ENCODE measurements at regions not wholly inside any gene's neighbourhood (a gene's known extent, or its start where the extent isn't known, plus 50 kb on each side); places are given as distances from the start of the nearest gene placed in this dataset.

DNA sequence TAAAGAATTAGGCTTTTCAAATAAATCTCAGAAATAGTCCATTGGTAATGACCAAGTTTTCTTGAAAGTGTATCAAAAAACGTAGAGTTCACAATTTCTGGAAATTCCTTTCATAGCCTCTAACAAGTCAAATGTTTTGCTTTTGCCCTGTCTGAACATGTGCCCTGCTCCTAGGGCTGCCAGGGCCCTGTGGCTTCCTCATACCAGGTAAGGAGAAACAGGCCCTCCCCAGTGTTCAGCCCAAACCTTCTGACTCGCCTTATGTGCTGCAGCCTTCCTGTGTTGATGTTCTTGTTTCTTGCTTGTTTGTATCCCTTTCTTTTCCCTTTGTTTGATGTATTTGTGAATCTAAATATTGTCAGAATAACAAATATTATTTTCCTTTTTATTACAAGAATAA, 146.1 kb upstream of the PACRGL start:
- no peak overlapping the region for H4K91ac ChIP-seq (ENCODE audit: insufficient read length, low read depth, low read length)
- no peak overlapping the region for H2AFZ ChIP-seq (ENCODE audit: low read length)
- H3K23ac ChIP-seq (ENCODE audit: insufficient read length, low read depth, low read length): no peak overlapping the region
- H2BK12ac ChIP-seq (ENCODE audit: insufficient read length, low read depth, low read length): no peak overlapping the region
- H3K4me3 Mint-ChIP-seq: no peak overlapping the region
- WGBS (ENCODE audit: extremely low coverage, insufficient read length, low lambda C conversion rate): no CpG with 5 or more reads among the region's 2 CpGs
- H2BK5ac ChIP-seq (ENCODE audit: insufficient read length, low read length): no peak overlapping the region
- H3K36me3 Mint-ChIP-seq (ENCODE audit: insufficient read depth in 1 of 3, low read depth in 3 of 3): no peaks in the 10 kb centered on the region
- no peak for DNase-seq
- H2BK15ac ChIP-seq (ENCODE audit: low read depth, low read length): no peak overlapping the region
- no peak overlapping the region for H2BK120ac ChIP-seq (ENCODE audit: low read depth, low read length, poor library complexity, severe bottlenecking)
- no peak overlapping the region for H4K5ac ChIP-seq (ENCODE audit: insufficient read length, low read depth, low read length)
- H3K4me2 ChIP-seq (ENCODE audit: insufficient read depth, insufficient read length, low read length): no peak overlapping the region
- no peaks in the 10 kb centered on the region for H3K27me3 ChIP-seq (ENCODE audit: insufficient read depth, low read length)
- no peaks in the 10 kb centered on the region for H3K27me3 Mint-ChIP-seq (ENCODE audit: low read depth)
- no peaks in the 10 kb centered on the region for H3K23me2 ChIP-seq (ENCODE audit: insufficient read length, low read depth, low read length, poor library complexity, severe bottlenecking)
- H3K4me1 Mint-ChIP-seq: peaks cover 16 to 18% of the 10 kb centered on the region in 2 experiments
- H3K9me3 ChIP-seq (ENCODE audit: control insufficient read depth, low read depth, low read length): no peaks in the 10 kb centered on the region
- no peaks in the 10 kb centered on the region for H3K79me1 ChIP-seq (ENCODE audit: insufficient read depth, low read depth, low read length, poor library complexity, severe bottlenecking)
- TF ChIP-seq, protein P1, sequence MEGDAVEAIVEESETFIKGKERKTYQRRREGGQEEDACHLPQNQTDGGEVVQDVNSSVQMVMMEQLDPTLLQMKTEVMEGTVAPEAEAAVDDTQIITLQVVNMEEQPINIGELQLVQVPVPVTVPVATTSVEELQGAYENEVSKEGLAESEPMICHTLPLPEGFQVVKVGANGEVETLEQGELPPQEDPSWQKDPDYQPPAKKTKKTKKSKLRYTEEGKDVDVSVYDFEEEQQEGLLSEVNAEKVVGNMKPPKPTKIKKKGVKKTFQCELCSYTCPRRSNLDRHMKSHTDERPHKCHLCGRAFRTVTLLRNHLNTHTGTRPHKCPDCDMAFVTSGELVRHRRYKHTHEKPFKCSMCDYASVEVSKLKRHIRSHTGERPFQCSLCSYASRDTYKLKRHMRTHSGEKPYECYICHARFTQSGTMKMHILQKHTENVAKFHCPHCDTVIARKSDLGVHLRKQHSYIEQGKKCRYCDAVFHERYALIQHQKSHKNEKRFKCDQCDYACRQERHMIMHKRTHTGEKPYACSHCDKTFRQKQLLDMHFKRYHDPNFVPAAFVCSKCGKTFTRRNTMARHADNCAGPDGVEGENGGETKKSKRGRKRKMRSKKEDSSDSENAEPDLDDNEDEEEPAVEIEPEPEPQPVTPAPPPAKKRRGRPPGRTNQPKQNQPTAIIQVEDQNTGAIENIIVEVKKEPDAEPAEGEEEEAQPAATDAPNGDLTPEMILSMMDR (conservative IDR thresholded peaks at IDR 0.05): no peak
- no peaks in the 10 kb centered on the region for H3K4me1 ChIP-seq (ENCODE audit: insufficient read depth, low read length)
- no peak overlapping the region for H4K8ac ChIP-seq (replicated peaks; ENCODE audit: insufficient read length, low read depth, low read length)
- no peak overlapping the region for H2BK20ac ChIP-seq (ENCODE audit: low read depth, low read length, poor library complexity, severe bottlenecking)
- H3K79me2 ChIP-seq (ENCODE audit: insufficient read depth, low read length): no peaks in the 10 kb centered on the region
- H3T11ph ChIP-seq (ENCODE audit: low read length): no peak overlapping the region
- H3K14ac ChIP-seq (ENCODE audit: insufficient read depth, low read length): no peak overlapping the region
- H3K18ac ChIP-seq (ENCODE audit: insufficient read length, low read depth, low read length): no peak overlapping the region
- no peak overlapping the region for H3K9ac ChIP-seq (ENCODE audit: extremely low read depth, insufficient read length, low read length)
- no peak overlapping the region for H3K56ac ChIP-seq (ENCODE audit: insufficient read length, low read depth, low read length)
- H4K20me1 ChIP-seq (ENCODE audit: control insufficient read depth, insufficient read depth, insufficient read length): no peaks in the 10 kb centered on the region
- H3K4ac ChIP-seq (ENCODE audit: low read depth, low read length): no peak overlapping the region
- no peak overlapping the region for H3K27ac ChIP-seq (ENCODE audit: insufficient read length, low read depth, low read length)
- H3K9me3 Mint-ChIP-seq: no peaks in the 10 kb centered on the region
- H2AK5ac ChIP-seq (ENCODE audit: insufficient read length, low read length): no peak overlapping the region
- H3K27ac Mint-ChIP-seq: no peak overlapping the region
